IPS-18a (cell line): ENCODE measurements at regions not wholly inside any gene's neighbourhood (a gene's known extent, or its start where the extent isn't known, plus 50 kb on each side); places are given as distances from the start of the nearest gene placed in this dataset.

Experiments
- H3K27ac ChIP-seq: one replicate; pipeline ENCODE4 v1.5.1; 2013; ENCODE audit warnings: low read length
- H3K27me3 ChIP-seq: one replicate; pipeline ENCODE4 v1.6.1; 2013; ENCODE audit warnings: mild to moderate bottlenecking, low read length; ENCODE audit not compliant: control insufficient read depth, insufficient read depth
- H3K36me3 ChIP-seq: one replicate; pipeline ENCODE4 v1.6.1; 2013; ENCODE audit warnings: low read depth, low read length; ENCODE audit not compliant: control insufficient read depth
- H3K4me1 ChIP-seq: one replicate; pipeline ENCODE4 v1.6.1; 2013; ENCODE audit warnings: low read depth, low read length; ENCODE audit not compliant: control insufficient read depth
- H3K4me3 ChIP-seq: one replicate; pipeline ENCODE4 v1.5.1; 2013; ENCODE audit warnings: low read length
- H3K9ac ChIP-seq: one replicate; pipeline ENCODE4 v1.6.1; 2013; ENCODE audit warnings: mild to moderate bottlenecking, low read length, moderate library complexity
- H3K9me3 ChIP-seq: one replicate; pipeline ENCODE4 v1.6.1; 2013; ENCODE audit warnings: low read depth, low read length; ENCODE audit not compliant: control insufficient read depth

DNA sequence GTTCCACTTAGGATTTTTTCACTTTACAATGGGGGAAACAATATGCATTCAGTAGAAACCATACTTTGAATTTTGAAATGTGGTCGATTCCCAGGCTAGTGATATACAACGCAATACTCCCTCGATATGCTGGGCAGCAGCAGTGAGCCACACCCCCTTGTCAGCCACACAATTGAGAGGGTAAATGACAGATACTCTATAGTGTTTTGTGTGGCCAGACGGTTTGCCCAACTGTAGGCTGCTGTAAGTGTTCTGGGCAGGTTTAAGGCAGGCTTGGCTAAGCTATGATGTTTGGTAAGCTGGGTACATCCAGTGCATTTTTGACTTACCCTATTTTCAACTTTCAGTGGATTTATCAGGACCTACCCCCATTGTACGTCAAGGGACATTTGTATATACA lies 169.6 kb upstream of the KIAA1217 start:
- H3K27ac ChIP-seq = no peak overlapping the region
- H3K36me3 ChIP-seq = no peaks in the 10 kb centered on the region
- H3K4me1 ChIP-seq = no peaks in the 10 kb centered on the region
- no peaks in the 10 kb centered on the region for H3K27me3 ChIP-seq
- H3K9ac ChIP-seq = no peak overlapping the region
- no peak overlapping the region for H3K4me3 ChIP-seq
- no peaks in the 10 kb centered on the region for H3K9me3 ChIP-seq

DNA sequence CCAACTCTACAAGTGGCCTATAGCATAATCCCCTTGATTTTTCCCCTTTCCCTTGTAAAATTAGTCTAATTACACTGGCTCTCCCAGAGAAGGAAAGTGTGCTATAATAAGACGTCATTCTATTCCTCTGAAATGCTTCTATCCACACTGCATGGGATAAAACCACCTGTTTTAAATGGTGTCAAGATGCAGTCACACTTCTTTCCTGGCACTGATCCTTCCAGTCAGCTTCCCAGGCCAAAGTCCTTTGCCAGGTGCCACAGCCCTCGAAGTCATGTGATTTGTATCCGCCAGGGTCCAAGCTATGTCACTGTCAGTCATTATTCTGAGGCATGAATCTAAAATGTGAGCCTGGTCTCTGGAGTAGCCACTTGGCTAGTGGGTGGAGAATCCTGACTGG lies 169.0 kb upstream of the KIAA1217 start:
- Histone ChIP-seq H3K4me3 (no peak overlapping the region), H3K27me3 (no peaks in the 10 kb centered on the region), H3K9ac (no peak overlapping the region), H3K27ac (no peak overlapping the region), H3K36me3 (no peaks in the 10 kb centered on the region), H3K4me1 (no peaks in the 10 kb centered on the region), H3K9me3 (no peaks in the 10 kb centered on the region)

DNA sequence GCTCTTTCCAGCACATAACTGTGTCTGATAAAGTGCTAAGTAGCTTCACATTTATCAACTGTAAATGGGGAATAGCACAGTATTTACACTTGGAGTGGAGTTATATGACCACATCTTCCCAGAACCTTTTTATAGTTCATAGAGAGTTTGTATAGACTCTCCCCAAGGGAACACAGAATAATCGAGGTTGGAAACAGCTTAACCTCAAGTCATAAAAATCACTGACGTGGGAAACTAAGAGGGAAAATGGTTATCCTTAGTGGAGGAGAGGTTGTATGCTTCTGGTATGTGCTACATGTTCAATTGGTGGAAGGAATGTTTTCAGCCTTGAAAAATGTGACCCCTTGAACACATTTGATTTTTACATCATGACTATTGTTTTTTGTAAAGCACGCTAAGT lies 167.9 kb upstream of the KIAA1217 start:
- Histone ChIP-seq H3K9me3 (no peaks in the 10 kb centered on the region), H3K9ac (no peak overlapping the region), H3K27ac (no peak overlapping the region), H3K27me3 (no peaks in the 10 kb centered on the region), H3K4me1 (no peaks in the 10 kb centered on the region), H3K4me3 (no peak overlapping the region), H3K36me3 (no peaks in the 10 kb centered on the region)

DNA sequence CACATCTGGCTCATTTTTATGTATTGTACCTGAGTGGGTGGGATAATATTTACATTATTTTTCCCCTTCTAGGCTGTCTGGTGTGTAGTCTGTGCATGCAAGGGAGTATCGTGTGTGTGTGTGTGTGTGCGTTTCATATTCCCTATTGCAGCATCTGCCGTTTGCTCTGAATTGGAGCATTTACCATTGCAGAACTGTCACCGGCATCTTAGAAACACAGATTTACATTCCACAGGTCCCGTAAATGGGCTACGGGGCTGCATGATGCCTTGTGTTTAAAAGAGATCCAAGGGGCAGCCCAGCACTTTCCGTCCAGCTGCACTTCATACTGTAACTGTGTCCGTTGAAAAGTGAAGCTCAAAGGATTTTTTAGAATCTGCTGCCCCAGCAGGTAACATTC lies 167.1 kb upstream of the KIAA1217 start:
- Histone ChIP-seq H3K27ac (no peak overlapping the region), H3K27me3 (no peaks in the 10 kb centered on the region), H3K4me1 (no peaks in the 10 kb centered on the region), H3K36me3 (no peaks in the 10 kb centered on the region), H3K4me3 (no peak overlapping the region), H3K9ac (no peak overlapping the region), H3K9me3 (no peaks in the 10 kb centered on the region)

DNA sequence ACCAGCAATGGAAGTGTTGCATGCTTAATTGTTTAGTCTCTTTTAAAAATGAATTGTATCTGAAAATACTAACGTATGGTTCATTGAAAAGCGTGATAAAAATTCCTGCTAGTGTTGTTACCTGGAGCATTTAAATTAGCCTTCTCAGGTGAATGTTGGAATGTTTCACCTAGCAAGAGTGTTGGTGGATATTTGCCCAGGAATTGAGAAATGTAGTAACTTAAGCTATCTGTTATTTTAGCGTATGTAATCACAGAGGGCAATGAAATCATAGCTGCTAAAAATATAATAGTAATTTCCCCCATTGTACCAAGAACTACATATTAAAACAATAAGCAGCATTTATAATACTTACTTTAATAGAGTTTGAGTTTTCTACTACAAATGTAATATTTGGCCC lies 166.1 kb upstream of the KIAA1217 start:
- Histone ChIP-seq H3K4me1 (no peaks in the 10 kb centered on the region), H3K4me3 (no peak overlapping the region), H3K36me3 (no peaks in the 10 kb centered on the region), H3K9me3 (no peaks in the 10 kb centered on the region), H3K27ac (no peak overlapping the region), H3K27me3 (no peaks in the 10 kb centered on the region), H3K9ac (no peak overlapping the region)

DNA sequence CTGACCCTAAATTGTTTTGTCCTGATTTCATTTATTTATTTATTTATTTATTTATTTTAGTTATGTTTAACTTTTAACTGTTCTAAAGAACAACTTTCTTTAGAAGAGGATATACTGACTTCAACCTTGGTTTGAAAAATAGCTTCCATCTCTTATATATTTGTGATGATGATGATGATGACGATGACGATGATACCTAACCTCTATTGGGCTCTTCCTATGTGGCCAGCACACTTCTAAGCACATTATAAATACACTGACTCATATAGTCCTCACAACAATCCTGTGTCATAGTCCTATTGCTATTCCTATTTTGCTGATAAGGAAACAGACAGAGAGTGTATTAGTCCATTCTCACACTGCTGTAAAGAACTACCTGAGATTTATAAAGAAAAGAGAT lies 162.9 kb upstream of the KIAA1217 start:
- Histone ChIP-seq H3K27me3 (no peaks in the 10 kb centered on the region), H3K4me1 (no peaks in the 10 kb centered on the region), H3K9ac (no peak overlapping the region), H3K9me3 (no peaks in the 10 kb centered on the region), H3K36me3 (no peaks in the 10 kb centered on the region), H3K27ac (no peak overlapping the region), H3K4me3 (no peak overlapping the region)

DNA sequence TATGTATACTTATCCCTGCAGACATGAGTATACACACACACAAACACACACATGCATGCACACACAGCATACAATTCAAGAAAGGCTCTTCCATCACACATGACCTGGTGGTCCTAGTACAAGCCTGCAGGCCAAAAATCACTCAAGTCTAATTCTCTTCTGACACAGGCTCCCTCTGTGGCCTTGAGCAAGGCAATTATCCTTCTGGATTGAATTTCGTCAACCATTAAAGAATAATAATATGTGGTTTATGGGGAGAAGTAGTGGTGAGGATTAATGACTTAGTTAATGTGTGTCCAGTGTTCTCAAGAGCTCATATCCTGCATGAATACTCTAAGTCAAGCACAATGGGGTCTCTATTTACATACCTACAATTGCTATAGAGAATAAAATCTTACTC lies 161.8 kb upstream of the KIAA1217 start:
- Histone ChIP-seq H3K4me3 (no peak overlapping the region), H3K9me3 (no peaks in the 10 kb centered on the region), H3K4me1 (no peaks in the 10 kb centered on the region), H3K27ac (no peak overlapping the region), H3K27me3 (no peaks in the 10 kb centered on the region), H3K9ac (no peak overlapping the region), H3K36me3 (no peaks in the 10 kb centered on the region)

DNA sequence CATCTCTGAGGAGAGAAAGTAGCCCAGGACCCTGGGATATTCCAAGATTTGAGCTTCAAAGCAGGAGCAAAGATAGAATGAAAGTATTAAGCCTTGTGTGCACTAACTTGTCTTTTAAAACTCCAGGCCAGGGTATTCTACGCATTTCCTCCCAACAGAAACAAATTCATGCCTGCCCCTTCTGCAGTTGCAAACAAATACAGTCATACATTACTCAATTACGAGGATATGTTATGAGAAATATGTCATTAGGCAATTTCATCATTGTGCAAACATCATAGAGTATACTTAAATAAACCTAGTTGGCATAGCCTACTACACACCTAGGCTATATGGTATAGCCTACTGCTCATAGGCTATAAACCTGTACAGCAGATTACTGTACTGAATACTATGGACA lies 154.5 kb upstream of the KIAA1217 start:
- Histone ChIP-seq H3K9ac (no peak overlapping the region), H3K27me3 (no peaks in the 10 kb centered on the region), H3K9me3 (no peaks in the 10 kb centered on the region), H3K36me3 (no peaks in the 10 kb centered on the region), H3K27ac (no peak overlapping the region), H3K4me1 (no peaks in the 10 kb centered on the region), H3K4me3 (no peak overlapping the region)

DNA sequence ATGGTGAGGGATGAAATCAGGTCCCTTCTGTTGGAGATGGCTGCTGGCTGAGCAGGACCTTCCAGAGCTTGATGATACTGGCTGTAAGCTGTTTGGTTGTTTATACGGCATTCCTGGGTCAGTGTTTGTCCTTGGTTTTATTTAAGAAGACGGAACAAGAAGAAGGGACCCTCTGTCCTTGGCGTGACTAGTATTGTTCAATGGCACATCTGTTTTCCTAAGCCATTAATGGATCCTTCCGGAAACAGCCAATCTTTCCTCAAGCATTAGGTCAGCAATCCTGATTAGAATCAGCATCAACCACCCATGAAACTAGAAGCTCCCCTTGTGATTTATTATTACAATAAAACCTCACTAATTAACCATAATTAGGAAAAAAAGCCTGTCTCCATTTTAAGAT lies 128.7 kb upstream of the KIAA1217 start:
- Histone ChIP-seq H3K9ac (no peak overlapping the region), H3K36me3 (no peaks in the 10 kb centered on the region), H3K9me3 (no peaks in the 10 kb centered on the region), H3K27me3 (no peaks in the 10 kb centered on the region), H3K27ac (no peak overlapping the region), H3K4me1 (peaks cover 7% of the 10 kb centered on the region), H3K4me3 (no peak overlapping the region)

DNA sequence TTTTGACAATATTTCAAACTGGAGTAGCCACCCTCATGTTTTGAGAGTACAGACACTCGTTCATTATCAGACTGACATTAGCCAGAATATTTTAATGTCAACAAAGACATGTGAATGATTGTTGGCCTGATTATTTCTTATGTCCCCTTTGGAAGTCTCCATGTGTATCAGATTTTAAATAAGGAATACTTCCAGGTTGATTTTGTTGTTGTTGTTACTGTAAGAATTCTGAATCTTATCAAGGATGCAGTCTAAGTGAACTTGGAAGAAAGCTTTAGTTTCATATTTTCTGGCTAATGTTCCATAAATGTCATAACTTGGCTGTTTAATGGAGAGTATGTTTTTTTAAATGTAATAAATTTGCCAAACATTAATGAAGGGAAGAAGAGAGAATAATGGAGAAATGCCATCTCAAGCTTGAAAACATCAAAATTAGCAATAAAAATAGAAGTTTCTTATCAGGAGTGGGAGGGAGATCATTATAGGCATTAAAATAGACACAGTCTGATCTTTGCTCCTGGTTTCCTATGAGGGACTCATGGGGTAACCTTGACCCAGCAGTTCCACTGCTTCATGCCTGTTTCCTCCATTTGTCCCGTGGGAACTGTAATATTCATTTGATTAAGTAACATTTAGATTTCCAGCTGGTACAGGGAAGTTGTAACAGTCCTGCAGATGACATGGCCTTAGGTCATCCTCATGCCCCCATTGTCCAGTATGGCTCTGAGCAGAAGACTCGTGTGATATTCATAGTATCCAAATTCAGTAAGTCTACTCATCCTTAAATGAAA lies 122.4 kb upstream of the KIAA1217 start:
- H3K4me3 ChIP-seq = no peak overlapping the region
- H3K36me3 ChIP-seq = no peaks in the 10 kb centered on the region
- H3K4me1 ChIP-seq = peaks cover 1% of the 10 kb centered on the region
- H3K27ac ChIP-seq = no peak overlapping the region
- no peaks in the 10 kb centered on the region for H3K27me3 ChIP-seq
- no peaks in the 10 kb centered on the region for H3K9me3 ChIP-seq
- no peak overlapping the region for H3K9ac ChIP-seq

DNA sequence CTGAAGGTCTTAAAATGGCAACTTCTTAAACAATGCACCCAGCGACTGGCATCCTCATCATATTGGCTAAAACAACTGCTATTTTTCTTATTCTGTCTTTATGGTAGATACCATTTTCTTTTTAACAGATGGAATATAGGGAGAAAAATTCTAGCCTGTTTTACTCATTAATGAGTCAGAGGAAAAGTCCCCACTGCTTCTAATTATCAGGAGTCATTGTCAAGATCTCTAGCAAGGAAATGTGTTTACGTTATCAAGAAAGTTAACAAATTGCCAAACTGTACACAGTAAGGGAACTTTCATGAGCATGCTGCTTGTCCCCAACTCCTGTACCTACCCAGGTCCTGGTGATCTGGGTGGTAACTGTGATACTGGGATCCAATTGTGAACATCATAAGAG lies 117.7 kb upstream of the KIAA1217 start:
- no peaks in the 10 kb centered on the region for H3K9me3 ChIP-seq
- H3K27ac ChIP-seq = no peak overlapping the region

DNA sequence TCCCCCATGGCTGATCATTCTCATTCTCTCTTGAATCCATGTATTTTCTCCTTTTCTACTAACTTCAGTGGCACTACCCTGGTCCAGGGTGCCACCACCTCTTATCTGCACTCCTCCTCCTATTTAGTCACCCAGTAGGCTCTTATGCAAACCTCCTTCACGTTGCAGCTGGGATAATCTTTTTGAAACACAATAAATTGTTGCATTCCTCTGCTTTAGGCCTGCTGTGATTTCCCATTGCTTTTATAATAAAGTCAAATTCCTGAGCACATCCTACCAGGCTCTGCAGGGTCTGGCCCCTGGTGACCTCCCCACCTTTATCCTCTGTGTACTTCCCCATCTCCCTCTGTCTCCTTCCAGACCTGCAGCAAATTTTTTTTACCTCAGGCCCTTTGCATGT lies 112.7 kb upstream of the KIAA1217 start:
- Histone ChIP-seq H3K4me3 (no peak overlapping the region), H3K9me3 (no peaks in the 10 kb centered on the region), H3K27ac (no peak overlapping the region), H3K27me3 (no peaks in the 10 kb centered on the region), H3K4me1 (no peaks in the 10 kb centered on the region), H3K9ac (no peak overlapping the region), H3K36me3 (no peaks in the 10 kb centered on the region)

More for the DNA sequence above, 117.7 kb upstream of the KIAA1217 start:
- Histone ChIP-seq H3K4me1 (no peaks in the 10 kb centered on the region), H3K27me3 (no peaks in the 10 kb centered on the region), H3K9ac (no peak overlapping the region), H3K36me3 (no peaks in the 10 kb centered on the region), H3K4me3 (no peak overlapping the region)
